ENCODE measurements at regions not wholly inside any gene's neighbourhood (a gene's known extent, or its start where the extent isn't known, plus 50 kb on each side); places are given as distances from the start of the nearest gene placed in this dataset.

- no peak for TF ChIP-seq CTCF (IDR thresholded peaks at IDR 0.05)
- no peak for TF ChIP-seq POLR2A (IDR thresholded peaks at IDR 0.05)
These were observed 444.9 kb downstream of the RMST start for GRCh38 chr12:97907504-97907903.

Measured in Peyer's patch (tissue), 4 donors.